ENCODE measurements at regions not wholly inside any gene's neighbourhood (a gene's known extent, or its start where the extent isn't known, plus 50 kb on each side); places are given as distances from the start of the nearest gene placed in this dataset.

DNA sequence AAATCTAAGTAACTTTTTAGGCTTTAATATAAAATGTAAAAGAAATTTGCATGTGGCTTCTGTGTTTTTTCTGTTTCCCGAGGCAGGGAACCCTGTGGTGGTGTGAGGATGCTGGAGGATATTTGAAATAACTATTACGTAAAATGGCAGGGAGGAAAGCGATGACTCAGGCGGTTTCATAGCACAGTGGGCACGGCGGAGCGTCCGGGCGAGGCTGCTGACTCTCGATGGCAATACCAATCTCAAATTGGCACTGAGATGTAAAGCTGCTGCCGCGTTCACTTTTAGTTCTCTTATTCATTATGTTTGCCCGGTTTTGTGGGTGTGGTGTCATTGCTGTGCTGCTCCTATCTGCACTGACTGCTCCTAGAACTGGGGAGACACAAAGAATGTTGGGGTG, 254.3 kb downstream of the THBS2 start:
- DNase-seq: no peak

DNA sequence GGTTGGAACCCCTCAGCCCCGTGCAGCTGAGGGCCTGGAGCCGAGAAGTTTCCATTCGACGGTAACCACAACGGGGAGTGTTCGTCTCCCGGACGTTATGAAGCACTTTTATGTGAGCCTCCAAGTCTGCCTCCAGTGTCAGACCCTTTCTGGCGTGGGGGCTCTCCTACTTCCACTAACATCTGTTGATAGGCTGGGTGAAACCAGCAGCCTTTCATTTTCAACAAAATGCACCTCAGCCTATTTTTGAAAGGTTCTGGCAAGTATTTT, 257.4 kb downstream of the THBS2 start:
- H3K4me1 ChIP-seq (ENCODE audit: insufficient read depth, low read length): no peaks in the 10 kb centered on the region
- H3K27ac ChIP-seq (ENCODE audit: low read length): no peak overlapping the region
- no peaks in the 10 kb centered on the region for H4K20me1 ChIP-seq (ENCODE audit: insufficient read depth, low read length)
- TF ChIP-seq, protein P1, sequence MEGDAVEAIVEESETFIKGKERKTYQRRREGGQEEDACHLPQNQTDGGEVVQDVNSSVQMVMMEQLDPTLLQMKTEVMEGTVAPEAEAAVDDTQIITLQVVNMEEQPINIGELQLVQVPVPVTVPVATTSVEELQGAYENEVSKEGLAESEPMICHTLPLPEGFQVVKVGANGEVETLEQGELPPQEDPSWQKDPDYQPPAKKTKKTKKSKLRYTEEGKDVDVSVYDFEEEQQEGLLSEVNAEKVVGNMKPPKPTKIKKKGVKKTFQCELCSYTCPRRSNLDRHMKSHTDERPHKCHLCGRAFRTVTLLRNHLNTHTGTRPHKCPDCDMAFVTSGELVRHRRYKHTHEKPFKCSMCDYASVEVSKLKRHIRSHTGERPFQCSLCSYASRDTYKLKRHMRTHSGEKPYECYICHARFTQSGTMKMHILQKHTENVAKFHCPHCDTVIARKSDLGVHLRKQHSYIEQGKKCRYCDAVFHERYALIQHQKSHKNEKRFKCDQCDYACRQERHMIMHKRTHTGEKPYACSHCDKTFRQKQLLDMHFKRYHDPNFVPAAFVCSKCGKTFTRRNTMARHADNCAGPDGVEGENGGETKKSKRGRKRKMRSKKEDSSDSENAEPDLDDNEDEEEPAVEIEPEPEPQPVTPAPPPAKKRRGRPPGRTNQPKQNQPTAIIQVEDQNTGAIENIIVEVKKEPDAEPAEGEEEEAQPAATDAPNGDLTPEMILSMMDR (IDR thresholded peaks at IDR 0.05; ENCODE audit: borderline replicate concordance, extremely low read depth, low read length, poor library complexity, severe bottlenecking): no peak
- no peak for TF ChIP-seq EZH2 (IDR thresholded peaks at IDR 0.05; ENCODE audit: borderline replicate concordance, low read depth, low read length, severe bottlenecking)
- DNase-seq (no peak), ATAC-seq (ENCODE audit: insufficient read depth, low read depth) (no peak)
- H2AFZ ChIP-seq (ENCODE audit: low read depth, low read length): no peak overlapping the region
- no peaks in the 10 kb centered on the region for H3K27me3 ChIP-seq (ENCODE audit: insufficient read depth, low read length, poor library complexity)
- H3K9ac ChIP-seq (ENCODE audit: low read depth, low read length): no peak overlapping the region
- no peaks in the 10 kb centered on the region for H3K36me3 ChIP-seq (ENCODE audit: insufficient read depth, low read length)
- no peaks in the 10 kb centered on the region for H3K9me3 ChIP-seq (ENCODE audit: insufficient read depth, low read length, severe bottlenecking)
- H3K4me2 ChIP-seq (ENCODE audit: insufficient read depth, low read length): no peak overlapping the region
- no peak overlapping the region for H3K4me3 ChIP-seq (ENCODE audit: low read depth in 1 of 2, low read length in 2 of 2)
- H3K79me2 ChIP-seq (ENCODE audit: insufficient read depth, low read length): no peaks in the 10 kb centered on the region

More for the DNA sequence above, 254.3 kb downstream of the THBS2 start:
- Histone ChIP-seq H3K27me3 (ENCODE audit: insufficient read depth, low read length, poor library complexity) (no peaks in the 10 kb centered on the region), H3K36me3 (ENCODE audit: insufficient read depth, low read length) (no peaks in the 10 kb centered on the region), H3K4me1 (ENCODE audit: insufficient read depth, low read length) (no peaks in the 10 kb centered on the region), H3K79me2 (ENCODE audit: insufficient read depth, low read length) (no peaks in the 10 kb centered on the region), H3K9me3 (ENCODE audit: insufficient read depth, low read length, severe bottlenecking) (peaks cover 9% of the 10 kb centered on the region), H2AFZ (ENCODE audit: low read depth, low read length) (no peak overlapping the region), H4K20me1 (ENCODE audit: insufficient read depth, low read length) (no peaks in the 10 kb centered on the region), H3K9ac (ENCODE audit: low read depth, low read length) (no peak overlapping the region), H3K4me2 (ENCODE audit: insufficient read depth, low read length) (no peak overlapping the region), H3K27ac (ENCODE audit: low read length) (no peak overlapping the region), H3K4me3 (ENCODE audit: low read depth in 1 of 2, low read length in 2 of 2) (no peak overlapping the region)
- TF ChIP-seq EZH2 (IDR thresholded peaks at IDR 0.05; ENCODE audit: borderline replicate concordance, low read depth, low read length, severe bottlenecking): no peak
- TF ChIP-seq, protein P1 (IDR thresholded peaks at IDR 0.05; ENCODE audit: borderline replicate concordance, extremely low read depth, low read length, poor library complexity, severe bottlenecking): no peak
- ATAC-seq (ENCODE audit: insufficient read depth, low read depth): no peak

DNA sequence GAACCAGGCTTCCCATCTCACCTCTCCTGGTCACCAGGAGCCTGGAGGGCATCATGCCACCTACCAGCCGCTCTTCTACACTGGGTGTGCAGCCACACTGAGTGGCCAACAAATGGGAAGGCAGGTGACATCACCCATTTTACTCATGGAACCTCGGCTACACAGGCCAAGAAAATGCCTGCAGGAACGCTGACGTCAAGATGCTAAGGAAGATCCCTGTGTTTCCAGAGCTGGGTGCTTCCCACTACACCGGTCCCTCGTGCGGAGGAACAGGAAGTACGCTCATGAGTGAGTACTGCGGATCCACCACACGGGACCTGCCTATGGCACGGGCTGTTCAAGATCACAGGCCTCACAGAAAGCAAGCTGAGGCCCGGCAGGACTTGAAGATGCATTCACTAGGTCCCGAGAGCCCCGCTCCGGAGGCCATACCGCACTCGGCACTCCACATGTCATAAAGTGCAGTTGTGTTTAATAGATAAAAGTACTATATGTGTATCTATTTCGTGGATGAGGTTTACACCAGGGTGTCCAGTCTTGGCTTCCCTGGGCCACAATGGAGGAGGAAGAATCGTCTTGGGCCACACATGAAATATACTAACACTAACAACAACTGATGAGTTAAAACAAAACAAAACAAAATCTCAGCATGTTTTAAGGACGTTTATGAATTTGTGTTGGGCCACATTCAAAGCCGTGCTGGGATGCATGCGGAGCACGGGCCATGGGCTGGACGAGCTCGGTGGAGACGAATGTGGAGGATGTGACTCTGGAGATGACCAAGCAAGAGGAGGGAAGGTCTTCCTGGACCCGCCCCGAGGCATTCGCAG, 257.9 kb downstream of the THBS2 start:
- Histone ChIP-seq H3K36me3 (ENCODE audit: insufficient read depth, low read length) (no peaks in the 10 kb centered on the region), H2AFZ (ENCODE audit: low read depth, low read length) (no peak overlapping the region), H3K4me1 (ENCODE audit: insufficient read depth, low read length) (no peaks in the 10 kb centered on the region), H4K20me1 (ENCODE audit: insufficient read depth, low read length) (no peaks in the 10 kb centered on the region), H3K27me3 (ENCODE audit: insufficient read depth, low read length, poor library complexity) (no peaks in the 10 kb centered on the region), H3K9ac (ENCODE audit: low read depth, low read length) (no peak overlapping the region), H3K79me2 (ENCODE audit: insufficient read depth, low read length) (no peaks in the 10 kb centered on the region), H3K9me3 (ENCODE audit: insufficient read depth, low read length, severe bottlenecking) (no peaks in the 10 kb centered on the region), H3K4me3 (ENCODE audit: low read depth in 1 of 2, low read length in 2 of 2) (no peak overlapping the region), H3K4me2 (ENCODE audit: insufficient read depth, low read length) (no peak overlapping the region), H3K27ac (ENCODE audit: low read length) (no peak overlapping the region)
- DNase-seq (no peak), ATAC-seq (ENCODE audit: insufficient read depth, low read depth) (no peak)
- TF ChIP-seq, protein P1 (IDR thresholded peaks at IDR 0.05; ENCODE audit: borderline replicate concordance, extremely low read depth, low read length, poor library complexity, severe bottlenecking): no peak
- no peak for TF ChIP-seq EZH2 (IDR thresholded peaks at IDR 0.05; ENCODE audit: borderline replicate concordance, low read depth, low read length, severe bottlenecking)
